ENCODE measurements at regions not wholly inside any gene's neighbourhood (a gene's known extent, or its start where the extent isn't known, plus 50 kb on each side); places are given as distances from the start of the nearest gene placed in this dataset.

DNA sequence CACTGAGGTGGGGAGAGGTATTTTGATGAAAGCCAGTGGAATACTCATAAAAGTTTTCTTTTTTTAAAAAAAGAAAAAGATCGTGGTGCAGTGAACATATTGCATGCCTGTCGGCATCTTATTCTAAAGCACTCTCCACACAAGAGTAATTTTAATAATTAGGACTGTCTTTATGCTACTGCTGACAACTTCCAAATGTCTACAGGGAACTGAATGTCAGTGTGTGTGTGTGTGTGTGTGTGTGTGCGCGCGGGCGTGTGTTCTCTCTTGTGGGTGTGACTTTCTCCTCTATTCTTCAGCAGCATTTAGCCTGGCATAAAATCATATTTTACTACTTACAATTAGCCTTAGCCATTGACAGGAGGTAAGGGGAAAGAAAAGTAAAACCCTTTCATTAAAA, 268.5 kb downstream of the C3orf38 start:
- no peak for DNase-seq (ENCODE audit: low read depth, low spot score)
- ChIA-PET CTCF (no interaction called here), POLR2A (no interaction called here)
- TF ChIP-seq CTCF (IDR thresholded peaks at IDR 0.05; ENCODE audit: insufficient read depth, low read length, missing control alignments): no peak
- H3K4me3 ChIP-seq (ENCODE audit: low read depth, low read length): no peak overlapping the region

DNA sequence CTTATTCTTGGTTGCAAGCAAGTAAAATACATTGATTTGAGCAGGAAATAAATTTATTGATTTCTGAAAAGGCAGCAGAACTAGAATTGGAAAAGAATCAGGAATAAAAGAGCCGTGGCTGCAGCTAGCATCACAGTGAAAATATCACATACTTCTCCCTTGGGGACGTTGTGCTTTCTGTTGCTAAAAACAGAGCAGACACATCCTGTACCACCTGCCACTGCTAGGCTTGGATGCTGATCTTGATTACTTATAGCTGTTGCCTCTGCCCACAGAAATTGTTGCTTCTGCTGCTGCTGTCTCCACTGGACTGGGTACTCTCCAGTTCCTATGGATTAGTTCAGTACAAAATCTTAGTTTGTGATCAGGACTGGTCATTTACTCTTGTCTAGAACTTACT, 283.8 kb downstream of the C3orf38 start:
- CTCF ChIA-PET: no interaction called here
- no peak for DNase-seq (ENCODE audit: low read depth, low spot score)
- H3K4me3 ChIP-seq (ENCODE audit: low read depth, low read length): no peak overlapping the region

DNA sequence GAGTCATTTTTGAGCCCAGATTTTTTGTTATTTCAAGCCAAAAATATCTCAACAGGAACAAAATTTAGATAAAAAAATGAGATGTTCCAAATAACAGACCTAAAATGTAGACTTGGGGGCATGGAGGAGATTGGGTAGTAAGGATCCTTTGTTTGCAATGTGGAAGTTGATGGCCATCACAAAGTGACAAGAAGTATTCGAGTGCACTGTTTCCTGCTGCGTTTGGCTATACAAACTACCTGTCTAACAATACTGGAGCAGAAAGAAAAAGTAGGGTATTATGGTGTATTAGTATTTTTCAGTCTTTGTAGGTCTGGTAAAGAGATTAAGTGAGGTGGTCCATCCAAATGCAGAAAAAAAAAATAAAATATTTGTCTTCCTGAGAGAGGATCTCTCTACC, 284.2 kb downstream of the C3orf38 start:
- H3K4me3 ChIP-seq (ENCODE audit: low read depth, low read length): no peak overlapping the region
- POLR2A ChIA-PET: no interaction called here
- no peak for DNase-seq (ENCODE audit: low read depth, low spot score)
- CTCF ChIA-PET: interaction anchor here (0.6 kb wide), 1 partner anchor 662 kb away, joined by 3 read pairs; no protein-coding TSS in a partner anchor
- TF ChIP-seq CTCF (IDR thresholded peaks at IDR 0.05; ENCODE audit: insufficient read depth, low read length, missing control alignments): no peak

More for the DNA sequence above, 283.8 kb downstream of the C3orf38 start:
- no peak for TF ChIP-seq CTCF (IDR thresholded peaks at IDR 0.05; ENCODE audit: insufficient read depth, low read length, missing control alignments)
- POLR2A ChIA-PET: no interaction called here

GRCh38 chr3:88440701-88441100, 290.9 kb downstream of the C3orf38 start:
- no peak for TF ChIP-seq CTCF (IDR thresholded peaks at IDR 0.05; ENCODE audit: insufficient read depth, low read length, missing control alignments)
- H3K4me3 ChIP-seq (ENCODE audit: low read depth, low read length): no peak overlapping the region
- ChIA-PET POLR2A (no interaction called here), CTCF (no interaction called here)
- no peak for DNase-seq (ENCODE audit: low read depth, low spot score)

DNA sequence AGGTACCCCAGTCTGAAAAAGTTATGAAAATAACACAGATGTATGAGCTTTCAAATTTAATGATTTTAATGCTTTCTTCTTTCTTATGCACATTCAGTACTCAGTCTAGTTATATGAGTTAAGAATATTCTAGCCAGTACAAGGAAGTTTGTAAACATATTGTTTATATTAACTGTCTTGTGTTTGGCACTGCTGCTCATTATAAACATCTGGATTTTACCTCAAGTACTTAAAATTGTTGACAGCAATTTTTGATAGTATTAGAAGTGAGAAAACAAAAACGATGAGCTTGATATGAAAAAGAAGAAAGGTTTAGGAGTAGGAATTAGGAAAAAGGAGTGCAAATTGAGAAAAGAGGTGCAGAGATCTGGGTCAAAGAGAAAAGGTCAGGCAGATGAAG, 293.3 kb downstream of the C3orf38 start:
- DNase-seq (ENCODE audit: low read depth, low spot score): no peak
- ChIA-PET CTCF (no interaction called here), POLR2A (no interaction called here)
- no peak overlapping the region for H3K4me3 ChIP-seq (ENCODE audit: low read depth, low read length)
- TF ChIP-seq CTCF (IDR thresholded peaks at IDR 0.05; ENCODE audit: insufficient read depth, low read length, missing control alignments): no peak

DNA sequence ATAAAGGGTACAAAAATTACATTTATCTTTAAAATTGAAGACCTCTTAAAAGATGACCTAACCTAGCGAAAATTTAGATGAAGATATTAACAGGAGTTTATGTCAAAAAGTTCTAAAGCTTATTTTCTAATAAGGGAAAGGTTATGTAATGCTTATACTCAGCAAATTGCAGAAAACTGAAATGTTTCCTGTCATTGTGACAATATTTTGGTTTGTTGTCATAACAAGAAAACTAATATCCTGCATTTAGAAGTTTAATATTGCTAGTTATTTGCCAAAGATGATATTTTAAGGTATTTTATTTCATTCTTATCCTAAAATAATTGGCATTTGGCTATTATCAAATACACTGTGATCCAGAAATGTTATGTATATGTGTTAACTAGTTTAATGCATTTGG, 294.5 kb downstream of the C3orf38 start:
- H3K4me3 ChIP-seq (ENCODE audit: low read depth, low read length): no peak overlapping the region
- TF ChIP-seq CTCF (IDR thresholded peaks at IDR 0.05; ENCODE audit: insufficient read depth, low read length, missing control alignments): no peak
- CTCF ChIA-PET: no interaction called here
- POLR2A ChIA-PET: no interaction called here
- DNase-seq (ENCODE audit: low read depth, low spot score): no peak
